ENCODE measurements at regions not wholly inside any gene's neighbourhood (a gene's known extent, or its start where the extent isn't known, plus 50 kb on each side); places are given as distances from the start of the nearest gene placed in this dataset.
"Not testable (repeated sequence)": the region's sequence is repeated elsewhere in the genome, so short reads cannot be mapped to it uniquely, and the experiment has no call there.

GRCh38 chr13:83730674-83731073 lies 151.6 kb downstream of the SLITRK1 start:
- no peak for DNase-seq (ENCODE audit: low spot score)

- no peak for DNase-seq (ENCODE audit: low spot score)
These were observed 159.8 kb downstream of the SLITRK1 start for GRCh38 chr13:83722443-83722842.

GRCh38 chr13:83716121-83716520 lies 166.2 kb downstream of the SLITRK1 start:
- DNase-seq (ENCODE audit: low spot score), result no peak

GRCh38 chr13:83714236-83714635 lies 168.0 kb downstream of the SLITRK1 start:
- DNase-seq (ENCODE audit: low spot score), result no peak

GRCh38 chr13:83710133-83710515 lies 172.2 kb downstream of the SLITRK1 start:
- DNase-seq (ENCODE audit: low spot score), result no peak

GRCh38 chr13:83709426-83710132 lies 172.7 kb downstream of the SLITRK1 start:
- no peak for DNase-seq (ENCODE audit: low spot score)

- no peak for DNase-seq (ENCODE audit: low spot score)
These were observed 180.3 kb downstream of the SLITRK1 start for GRCh38 chr13:83702021-83702420.

- DNase-seq (ENCODE audit: low spot score), result no peak
These were observed 189.5 kb downstream of the SLITRK1 start for GRCh38 chr13:83692800-83693199.

- no peak for DNase-seq (ENCODE audit: low spot score)
These were observed 190.3 kb downstream of the SLITRK1 start for GRCh38 chr13:83691966-83692365.

- no peak for DNase-seq (ENCODE audit: low spot score)
These were observed 200.7 kb downstream of the SLITRK1 start for GRCh38 chr13:83681547-83681946.

GRCh38 chr13:83677985-83678384 lies 204.3 kb downstream of the SLITRK1 start:
- DNase-seq (ENCODE audit: low spot score), result no peak

GRCh38 chr13:83672612-83673011 lies 209.7 kb downstream of the SLITRK1 start:
- DNase-seq (ENCODE audit: low spot score), result no peak

- no peak for DNase-seq (ENCODE audit: low spot score)
These were observed 214.7 kb downstream of the SLITRK1 start for GRCh38 chr13:83667606-83668005.

GRCh38 chr13:83666141-83666540 lies 216.1 kb downstream of the SLITRK1 start:
- DNase-seq (ENCODE audit: low spot score), result no peak

- no peak for DNase-seq (ENCODE audit: low spot score)
These were observed 225.0 kb downstream of the SLITRK1 start for GRCh38 chr13:83657281-83657680.

- DNase-seq (ENCODE audit: low spot score), result not testable (repeated sequence)
These were observed 239.7 kb downstream of the SLITRK1 start for GRCh38 chr13:83642617-83643016.

GRCh38 chr13:83634601-83635000 lies 247.7 kb downstream of the SLITRK1 start:
- no peak for DNase-seq (ENCODE audit: low spot score)

- no peak for DNase-seq (ENCODE audit: low spot score)
These were observed 248.5 kb downstream of the SLITRK1 start for GRCh38 chr13:83633746-83634145.

GRCh38 chr13:83622422-83622784 lies 259.9 kb downstream of the SLITRK1 start:
- no peak for DNase-seq (ENCODE audit: low spot score)

- DNase-seq (ENCODE audit: low spot score), result no peak
These were observed 260.4 kb downstream of the SLITRK1 start for GRCh38 chr13:83621765-83622421.

- no peak for DNase-seq (ENCODE audit: low spot score)
These were observed 261.6 kb downstream of the SLITRK1 start for GRCh38 chr13:83620530-83621220.

GRCh38 chr13:83618966-83619365 lies 263.3 kb downstream of the SLITRK1 start:
- DNase-seq (ENCODE audit: low spot score), result no peak

- DNase-seq (ENCODE audit: low spot score), result no peak
These were observed 268.8 kb downstream of the SLITRK1 start for GRCh38 chr13:83613524-83613923.
